Liver (tissue), 8 donors: ENCODE measurements at regions not wholly inside any gene's neighbourhood (a gene's known extent, or its start where the extent isn't known, plus 50 kb on each side); places are given as distances from the start of the nearest gene placed in this dataset.

ENCODE experiments used
- DNase-seq: peaks from one replicate; pipeline ENCODE4 v3.0.0-alpha.2; 2017; ENCODE audit warnings: low spot score
- H3K27ac ChIP-seq, 2 donors: one replicate each; pipeline ENCODE4 v1.7.0; 2013; ENCODE audit warnings: inconsistent platforms in 2 of 2, low read length in 2 of 2, control low read depth in 1 of 2, low read depth in 1 of 2, mild to moderate bottlenecking in 1 of 2
- H3K27me3 ChIP-seq, 4 donors: one replicate each; pipeline versions ENCODE4 v1.6.1 to v1.7.0; 2013; ENCODE audit warnings: low read length in 3 of 4, inconsistent platforms in 1 of 4, mild to moderate bottlenecking in 1 of 4, moderate library complexity in 1 of 4; ENCODE audit not compliant: control insufficient read depth in 4 of 4, insufficient read depth in 4 of 4
- H3K36me3 ChIP-seq, 4 donors: one replicate each; pipeline versions ENCODE4 v1.6.1 to v1.7.0; 2013; ENCODE audit warnings: low read length in 3 of 4, mild to moderate bottlenecking in 3 of 4, low read depth in 1 of 4, moderate library complexity in 1 of 4; ENCODE audit not compliant: control insufficient read depth in 4 of 4, insufficient read depth in 3 of 4
- H3K4me1 ChIP-seq, 4 donors: one replicate each; pipeline versions ENCODE4 v1.6.1 to v1.7.0; 2013; ENCODE audit warnings: low read length in 3 of 4, mild to moderate bottlenecking in 3 of 4, moderate library complexity in 1 of 4; ENCODE audit not compliant: control insufficient read depth in 4 of 4, insufficient read depth in 4 of 4
- H3K4me3 ChIP-seq, 3 donors: one replicate each; pipeline versions ENCODE4 v1.6.1 to v1.7.0; 2013; ENCODE audit warnings: low read length in 3 of 3, control low read depth in 1 of 3, low read depth in 1 of 3, mild to moderate bottlenecking in 1 of 3
- H3K9ac ChIP-seq, 2 donors: one replicate each; pipeline ENCODE4 v1.7.0; 2013; ENCODE audit warnings: low read length in 2 of 2, mild to moderate bottlenecking in 2 of 2, moderate library complexity in 2 of 2, control low read depth in 1 of 2, low read depth in 1 of 2
- H3K9me3 ChIP-seq, 4 donors: one replicate each; pipeline versions ENCODE4 v1.6.1 to v1.7.0; 2013; ENCODE audit warnings: low read length in 3 of 4; ENCODE audit not compliant: control insufficient read depth in 4 of 4
- ATF3 ChIP-seq: IDR thresholded peaks from 2 replicates; pipeline ENCODE4 v1.6.1; 2016; ENCODE audit warnings: antibody characterized with exemption
- CTCF ChIP-seq: fragments of 150-350 bp; IDR thresholded peaks from 2 replicates; pipeline ENCODE4 v1.5.1; 2017; ENCODE audit warnings: improper control_type of control experiment, low read depth, low read length; ENCODE audit not compliant: missing input control
- EGR1 ChIP-seq, 2 donors: IDR thresholded peaks; 2 replicates each; pipeline ENCODE4 v1.6.1; 2016 to 2018; ENCODE audit warnings: antibody characterized with exemption in 2 of 2, low read depth in 2 of 2
- FOXA1 ChIP-seq: IDR thresholded peaks from 2 replicates; pipeline ENCODE4 v1.6.1; 2016; ENCODE audit warnings: antibody characterized with exemption
- FOXA2 ChIP-seq: IDR thresholded peaks from 2 replicates; pipeline ENCODE4 v1.6.1; 2016; ENCODE audit warnings: antibody characterized with exemption
- GABPA ChIP-seq, 2 donors: IDR thresholded peaks in 1 of 2; conservative IDR thresholded peaks in 1 of 2; 2 replicates each; pipeline ENCODE4 v1.6.1; 2016; ENCODE audit warnings: antibody characterized with exemption in 2 of 2, mild to moderate bottlenecking in 1 of 2, moderate library complexity in 1 of 2
- HNF4A ChIP-seq, 2 donors: conservative IDR thresholded peaks; 2 replicates each; pipeline ENCODE4 v1.6.1; 2016; ENCODE audit warnings: antibody characterized with exemption in 2 of 2, mild to moderate bottlenecking in 2 of 2
- HNF4G ChIP-seq: IDR thresholded peaks from 2 replicates; pipeline ENCODE4 v1.6.1; 2016; ENCODE audit warnings: antibody characterized with exemption
- JUND ChIP-seq, 2 donors: IDR thresholded peaks; 2 replicates each; pipeline ENCODE4 v1.6.1; 2016; ENCODE audit warnings: antibody characterized with exemption in 2 of 2
- MAX ChIP-seq: IDR thresholded peaks from 2 replicates; pipeline ENCODE4 v1.6.1; 2016; ENCODE audit warnings: antibody characterized with exemption
- NR2F2 ChIP-seq: IDR thresholded peaks from 2 replicates; pipeline ENCODE4 v1.6.1; 2016; ENCODE audit warnings: antibody characterized with exemption
- RAD21 ChIP-seq, 2 donors: IDR thresholded peaks; 2 replicates each; pipeline ENCODE4 v1.6.1; 2016; ENCODE audit warnings: antibody characterized with exemption in 2 of 2, mild to moderate bottlenecking in 2 of 2
- REST ChIP-seq: IDR thresholded peaks from 2 replicates; pipeline ENCODE4 v1.6.1; 2016; ENCODE audit warnings: antibody characterized with exemption, mild to moderate bottlenecking
- RXRA ChIP-seq, 2 donors: IDR thresholded peaks; 2 replicates each; pipeline ENCODE4 v1.6.1; 2017 to 2018; ENCODE audit warnings: antibody characterized with exemption in 2 of 2, mild to moderate bottlenecking in 1 of 2
- SP1 ChIP-seq: IDR thresholded peaks from 2 replicates; pipeline ENCODE4 v1.6.1; 2018; ENCODE audit warnings: antibody characterized with exemption, mild to moderate bottlenecking
- YY1 ChIP-seq: IDR thresholded peaks from 2 replicates; pipeline ENCODE4 v1.6.1; 2016; ENCODE audit warnings: antibody characterized with exemption, mild to moderate bottlenecking
- ZBTB33 ChIP-seq: IDR thresholded peaks from 2 replicates; pipeline ENCODE4 v1.6.1; 2016; ENCODE audit warnings: antibody characterized with exemption
- WGBS: extraction: QIAGEN DNeasy Blood & Tissue Kit; methylation state at CpG from one replicate; pipeline ENCODE4 v1.1.7; 2013; 5-methylcytosine and 5-hydroxymethylcytosine counted together
- donor health status: healthy.
- donor health status: healthy.
- donor health status: healthy.
- donor health status: healthy.
- donor health status: healthy.

- Histone ChIP-seq H3K4me3 (no peak overlapping the region), H3K4me1 (no peaks in the 10 kb centered on the region), H3K36me3 (no peaks in the 10 kb centered on the region), H3K9ac (no peak overlapping the region), H3K27me3 (peaks cover 0 to 7% (median under 1%) of the 10 kb centered on the region in 4 donors), H3K27ac (no peak overlapping the region), H3K9me3 (no peaks in the 10 kb centered on the region)
- TF ChIP-seq GABPA (IDR thresholded peaks at IDR 0.05 in 1 of 2, conservative IDR thresholded peaks at IDR 0.05 in 1 of 2) (no peak), CTCF (no peak), FOXA1 (no peak), EGR1 (IDR thresholded peaks at IDR 0.05; ENCODE audit: low read depth in 2 of 2) (no peak), ZBTB33 (no peak), RXRA (IDR thresholded peaks at IDR 0.05) (no peak), HNF4A (conservative IDR thresholded peaks at IDR 0.05) (no peak), REST (no peak), FOXA2 (no peak), NR2F2 (no peak), MAX (no peak), HNF4G (no peak)
- WGBS = 75% methylated on average over 2 of the region's 2 CpGs
- no peak for DNase-seq
Measured at GRCh38 chr2:217204358-217204757, 344.5 kb upstream of the TNP1 start.

GRCh38 chr2:217203086-217203485 is 343.2 kb upstream of the TNP1 start:
- Histone ChIP-seq H3K9me3 (no peaks in the 10 kb centered on the region), H3K9ac (no peak overlapping the region), H3K4me1 (no peaks in the 10 kb centered on the region), H3K36me3 (no peaks in the 10 kb centered on the region), H3K4me3 (no peak overlapping the region), H3K27me3 (peaks cover 0 to 7% (median under 1%) of the 10 kb centered on the region in 4 donors), H3K27ac (no peak overlapping the region)
- no peak for DNase-seq
- 89% methylated on average over 3 of the region's 3 CpGs for WGBS
- TF ChIP-seq HNF4G = no peak
- TF ChIP-seq ATF3 = no peak
- TF ChIP-seq SP1 = no peak
- no peak for TF ChIP-seq HNF4A (conservative IDR thresholded peaks at IDR 0.05)
- no peak for TF ChIP-seq RAD21 (IDR thresholded peaks at IDR 0.05)
- no peak for TF ChIP-seq RXRA (IDR thresholded peaks at IDR 0.05)
- no peak for TF ChIP-seq ZBTB33
- no peak for TF ChIP-seq YY1
- no peak for TF ChIP-seq JUND (IDR thresholded peaks at IDR 0.05)
- TF ChIP-seq CTCF = no peak
- TF ChIP-seq FOXA2 = no peak
- no peak for TF ChIP-seq EGR1 (IDR thresholded peaks at IDR 0.05; ENCODE audit: low read depth in 2 of 2)
- TF ChIP-seq FOXA1 = no peak
